ENCODE measurements at regions not wholly inside any gene's neighbourhood (a gene's known extent, or its start where the extent isn't known, plus 50 kb on each side); places are given as distances from the start of the nearest gene placed in this dataset.

GRCh38 chr14:83316356-83316755 lies 1782.7 kb upstream of the SEL1L start:
- no peak for DNase-seq

DNA sequence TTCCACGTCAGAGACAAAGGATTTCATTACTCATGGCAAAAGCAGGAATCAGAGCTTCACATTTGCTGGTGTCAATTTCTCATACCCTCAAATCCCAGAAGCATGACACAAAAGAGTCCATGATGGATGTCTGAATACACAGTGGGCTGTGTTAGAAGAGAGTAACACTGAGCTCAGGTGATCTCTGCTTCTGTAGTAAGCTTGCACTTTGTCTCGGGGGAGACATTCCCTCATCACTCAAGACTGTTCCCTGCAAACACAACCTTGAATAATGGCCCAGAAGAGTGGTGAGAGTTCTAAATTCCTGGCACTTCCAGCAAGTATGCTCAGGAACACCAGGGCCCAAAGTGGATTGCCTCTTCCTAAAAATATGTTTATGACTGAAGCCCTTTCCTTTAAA lies 1787.2 kb upstream of the SEL1L start:
- DNase-seq = no peak

DNA sequence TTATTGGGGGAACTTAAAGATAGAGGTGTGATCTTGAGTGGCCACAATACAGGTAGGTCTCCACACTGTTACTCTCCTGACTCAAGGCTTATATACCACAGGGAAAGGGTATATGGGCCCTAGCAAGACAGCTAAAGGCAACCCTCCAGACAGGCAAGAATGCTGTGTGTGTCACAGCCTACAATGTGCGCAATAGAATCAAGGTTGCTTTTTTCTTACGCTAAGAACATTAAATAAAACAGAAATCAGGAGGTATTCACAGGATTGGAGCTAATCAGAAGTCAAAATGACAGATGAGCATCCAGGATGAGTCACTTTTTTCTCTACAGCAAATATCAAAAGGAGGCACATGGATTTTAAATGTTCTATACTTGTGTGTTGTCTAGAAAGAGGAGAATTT lies 1797.9 kb upstream of the SEL1L start:
- DNase-seq = no peak

GRCh38 chr14:83342590-83342989 lies 1808.9 kb upstream of the SEL1L start:
- DNase-seq = no peak

- DNase-seq = no peak
These were observed 1814.2 kb upstream of the SEL1L start for GRCh38 chr14:83347874-83348273.

- DNase-seq = no peak
These were observed 1822.0 kb upstream of the SEL1L start for GRCh38 chr14:83355609-83356008.

DNA sequence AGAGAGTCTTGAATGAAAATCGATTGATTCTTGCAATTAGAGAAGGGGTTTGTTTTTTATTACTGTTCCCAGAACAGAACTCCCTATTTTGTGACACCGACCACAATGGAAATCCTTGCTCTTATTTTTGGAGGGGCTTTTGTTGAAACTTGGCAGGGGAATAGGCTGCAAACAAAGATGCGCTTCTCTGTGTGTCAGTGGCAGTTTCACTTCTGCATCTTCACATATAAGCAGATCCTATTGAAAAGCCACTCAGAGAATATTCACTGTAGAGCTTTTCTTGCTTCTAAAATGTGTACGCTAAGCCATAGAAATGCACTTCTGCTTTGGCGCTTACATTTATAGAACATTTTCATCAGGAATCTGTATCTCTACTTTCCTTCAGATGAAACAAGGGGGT lies 1822.4 kb upstream of the SEL1L start:
- DNase-seq = no peak

GRCh38 chr14:83372271-83372670 lies 1838.6 kb upstream of the SEL1L start:
- no peak for DNase-seq

DNA sequence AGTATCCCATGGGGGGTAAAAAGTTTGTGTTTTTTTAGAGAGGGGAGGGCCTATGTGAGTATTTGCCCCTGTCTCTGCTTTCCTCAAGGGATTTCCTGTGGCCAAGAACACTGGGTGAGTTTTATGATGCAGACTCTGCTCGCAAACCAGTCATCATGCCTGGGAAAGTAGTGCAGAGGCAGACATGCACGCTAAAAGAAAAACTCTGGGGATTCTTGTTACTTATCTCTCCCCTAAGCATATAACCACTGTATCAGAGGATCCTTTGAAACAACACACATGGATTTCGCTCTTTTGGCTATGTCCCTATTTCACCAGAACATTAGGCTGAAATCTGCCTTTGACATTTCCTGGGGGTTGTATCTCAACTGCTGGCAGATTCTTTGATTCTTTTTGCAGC lies 1845.8 kb upstream of the SEL1L start:
- DNase-seq = no peak

DNA sequence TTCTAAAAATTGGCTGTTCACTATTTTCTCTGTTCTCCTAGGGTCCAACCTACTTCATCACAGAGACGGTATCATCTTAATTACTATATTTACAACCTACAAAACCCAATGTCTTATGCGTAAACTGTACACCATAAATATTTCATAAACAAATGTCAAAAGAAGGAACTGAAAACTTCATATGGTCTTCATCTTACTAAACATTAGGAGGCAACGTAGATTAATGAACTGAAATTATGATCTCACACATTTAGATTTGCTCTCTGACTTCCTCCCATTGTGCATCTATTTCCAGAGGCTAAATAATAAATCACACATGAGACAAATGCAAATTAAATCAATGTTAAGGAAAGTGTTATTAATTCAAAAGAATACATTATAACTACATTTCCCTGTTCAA lies 1850.6 kb upstream of the SEL1L start:
- no peak for DNase-seq

GRCh38 chr14:83395321-83395720 lies 1861.7 kb upstream of the SEL1L start:
- DNase-seq = no peak

GRCh38 chr14:83416476-83416875 lies 1882.8 kb upstream of the SEL1L start:
- no peak for DNase-seq

- no peak for DNase-seq
These were observed 1885.8 kb upstream of the SEL1L start for GRCh38 chr14:83419420-83419819.

GRCh38 chr14:83421711-83422110 lies 1888.1 kb upstream of the SEL1L start:
- no peak for DNase-seq

DNA sequence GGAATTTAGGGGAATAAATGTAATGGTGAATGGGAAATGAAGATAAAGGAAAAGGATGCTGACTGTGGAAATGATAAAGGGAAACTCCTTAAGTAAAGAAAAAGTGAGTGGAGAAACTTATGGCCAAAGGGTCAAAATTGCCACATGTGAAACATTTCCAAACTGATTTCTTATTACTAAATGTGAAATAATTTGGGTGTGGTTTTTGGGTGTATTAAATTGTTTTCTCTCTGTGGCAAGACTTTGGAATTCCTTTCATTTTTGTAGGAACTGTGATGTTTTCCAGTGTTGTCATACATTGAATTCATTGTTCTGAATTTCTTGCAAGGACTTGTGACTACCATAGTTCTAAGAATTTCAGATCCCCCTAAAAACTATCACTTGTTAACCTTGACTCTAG lies 1891.5 kb upstream of the SEL1L start:
- no peak for DNase-seq

GRCh38 chr14:83425706-83426105 lies 1892.1 kb upstream of the SEL1L start:
- no peak for DNase-seq

GRCh38 chr14:83433618-83434017 lies 1900.0 kb upstream of the SEL1L start:
- no peak for DNase-seq

DNA sequence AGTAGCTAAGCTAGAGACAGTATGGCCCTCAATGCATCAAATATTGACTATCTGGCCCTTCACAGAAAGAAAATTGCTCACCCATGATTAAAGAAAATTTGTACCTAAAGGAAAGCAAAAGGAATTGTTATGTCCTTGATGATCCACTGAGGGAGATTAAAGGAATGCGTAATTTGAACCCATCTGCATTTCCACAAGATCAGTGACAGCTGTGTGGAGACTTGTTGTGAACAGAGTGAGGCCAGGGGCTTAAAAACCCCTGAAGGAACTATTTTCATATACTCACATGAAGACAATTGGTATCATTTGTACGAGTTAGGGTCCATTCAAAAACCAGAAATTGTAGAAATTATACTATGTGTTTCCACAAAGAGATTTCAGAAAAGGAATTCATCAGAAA lies 1908.1 kb upstream of the SEL1L start:
- no peak for DNase-seq

DNA sequence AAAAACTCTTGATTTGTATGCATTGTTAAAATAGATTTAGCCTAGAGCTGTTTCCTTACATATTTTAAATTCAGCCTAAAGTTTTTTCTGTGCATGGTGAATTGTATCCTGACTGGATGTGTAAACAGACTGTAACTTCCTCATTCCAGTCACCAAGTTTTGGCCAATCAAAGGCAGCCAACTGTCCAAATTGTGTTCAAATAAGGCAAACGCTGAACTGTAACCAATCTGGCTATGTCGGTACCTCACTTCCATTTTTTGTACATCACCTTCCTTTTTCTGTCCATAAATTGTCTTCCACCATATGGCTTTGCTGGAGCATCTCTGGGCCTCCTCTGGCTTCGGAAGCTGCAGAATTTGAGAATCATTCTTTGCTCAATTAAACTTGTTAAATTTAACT lies 1921.9 kb upstream of the SEL1L start:
- no peak for DNase-seq

DNA sequence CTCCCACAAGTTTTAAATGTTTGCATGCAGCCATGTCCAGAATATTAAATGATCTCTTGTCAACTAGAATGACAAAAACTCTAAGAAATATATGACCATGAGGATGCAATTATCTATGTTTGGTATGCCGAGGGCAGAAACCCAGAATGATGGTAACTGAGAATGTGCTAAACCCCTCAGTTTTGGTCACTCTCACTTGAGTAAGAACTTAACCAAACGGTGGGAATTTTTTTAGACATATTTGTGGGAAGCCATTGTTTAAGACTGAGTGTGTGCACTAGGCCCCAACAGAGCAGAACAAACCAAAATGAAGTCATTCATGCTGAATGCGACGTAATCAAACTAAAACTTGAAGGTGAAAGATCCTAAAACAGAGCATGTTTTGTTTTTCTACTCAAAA lies 1927.9 kb upstream of the SEL1L start:
- no peak for DNase-seq

DNA sequence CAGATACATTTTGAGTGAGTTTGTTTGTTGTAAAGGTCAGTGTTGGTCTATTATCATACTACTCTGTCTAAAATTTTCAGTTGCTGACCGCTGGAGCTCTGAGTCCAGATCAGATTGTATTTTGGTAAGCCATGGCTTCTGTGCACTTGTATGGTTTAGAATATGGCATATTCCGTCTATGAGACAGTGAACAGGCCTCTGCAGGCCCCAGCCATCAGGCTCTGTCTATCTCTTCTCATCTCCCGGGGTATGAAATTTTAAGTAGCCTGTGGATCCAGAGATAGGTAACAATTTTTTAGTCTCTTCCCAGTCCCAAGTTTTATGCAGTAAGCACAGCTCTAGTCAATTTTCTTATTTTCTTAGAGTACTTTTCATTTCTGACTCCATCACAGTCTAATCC lies 1929.1 kb upstream of the SEL1L start:
- DNase-seq = no peak

DNA sequence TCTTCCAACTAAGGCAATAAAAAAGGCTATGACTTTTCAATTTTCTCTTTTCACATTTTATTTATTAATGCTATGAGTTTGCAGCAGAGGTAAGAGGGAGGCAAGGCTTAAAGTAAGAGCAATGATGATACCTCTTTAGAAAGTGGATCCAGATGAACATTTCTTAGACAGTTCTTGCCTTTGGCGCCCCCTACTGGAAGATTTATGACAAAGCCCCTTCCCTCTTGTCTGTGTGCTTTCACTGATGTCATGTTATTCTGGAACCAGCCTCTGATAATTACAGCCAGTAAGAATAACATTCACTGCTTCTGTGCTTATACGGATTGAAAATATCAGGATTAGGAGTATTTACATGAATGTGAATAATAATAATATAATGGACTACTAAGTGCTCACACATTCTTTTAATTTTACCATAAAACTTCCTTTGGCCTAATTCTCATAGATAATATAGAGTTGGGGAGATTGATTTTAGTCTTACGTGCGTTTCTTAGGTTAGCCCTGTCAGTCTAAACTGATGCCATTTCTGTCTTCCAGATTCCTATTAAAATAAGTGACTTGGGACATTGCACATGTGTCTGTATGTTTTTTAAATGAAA lies 1929.9 kb upstream of the SEL1L start:
- DNase-seq = peak in 4 of 14 donors; percentile 5 to 39 (median 8)

DNA sequence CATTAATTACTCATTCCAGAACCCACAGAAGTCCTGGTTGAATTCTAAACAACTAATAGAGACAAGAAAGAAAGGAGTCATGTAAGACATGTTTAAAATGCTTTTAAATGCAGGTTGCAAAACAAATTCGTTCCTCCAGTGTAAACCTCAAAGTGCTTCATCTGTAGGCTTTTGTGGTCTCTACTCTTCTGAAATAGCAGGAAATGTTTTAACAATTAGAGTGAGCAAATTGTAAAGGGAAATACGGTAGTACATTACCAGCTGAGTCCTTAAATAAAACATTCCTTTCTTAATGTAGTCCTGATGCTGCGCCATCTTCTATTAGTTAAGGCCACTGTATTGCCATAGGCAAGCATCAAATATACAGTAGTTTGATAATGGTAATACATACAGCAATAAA lies 1934.2 kb upstream of the SEL1L start:
- DNase-seq = no peak

GRCh38 chr14:83470466-83470865 lies 1936.8 kb upstream of the SEL1L start:
- DNase-seq = no peak

DNA sequence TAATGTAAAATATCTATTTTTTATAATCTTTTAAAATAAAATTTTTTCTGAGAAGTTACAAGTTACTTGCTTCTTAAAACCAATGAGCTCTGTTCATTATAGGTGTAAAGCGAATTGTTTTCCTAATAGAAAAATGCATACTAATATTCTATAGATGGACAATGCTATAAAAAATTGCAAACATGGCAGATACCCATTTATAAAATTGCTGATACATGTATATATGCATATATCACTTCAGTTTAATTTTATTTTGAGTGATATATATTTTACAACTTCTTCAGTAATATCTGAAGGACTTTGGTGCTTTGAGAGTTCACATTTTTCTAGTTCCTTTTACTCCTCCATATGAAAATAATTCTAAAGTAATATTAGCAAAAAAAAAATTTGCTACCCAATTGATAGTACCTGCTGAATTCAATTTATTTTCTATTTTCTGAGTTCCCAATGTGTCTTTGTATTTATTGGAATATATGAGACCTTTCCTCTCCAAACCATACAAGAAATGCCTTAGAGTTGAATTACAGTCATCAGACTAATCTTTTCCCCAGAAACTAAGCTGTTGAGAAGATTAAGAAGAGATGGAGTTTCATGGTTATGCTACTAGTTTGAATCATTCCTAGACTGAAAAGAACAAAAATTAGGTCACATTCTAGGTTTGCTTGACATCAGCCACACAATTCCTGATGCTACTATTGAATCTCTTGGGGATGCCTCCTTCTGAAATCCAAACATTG lies 1937.5 kb upstream of the SEL1L start:
- DNase-seq = no peak
